OCI-LY1 (cell line): ENCODE measurements at regions not wholly inside any gene's neighbourhood (a gene's known extent, or its start where the extent isn't known, plus 50 kb on each side); places are given as distances from the start of the nearest gene placed in this dataset.
"Not testable (repeated sequence)": the region's sequence is repeated elsewhere in the genome, so short reads cannot be mapped to it uniquely, and the experiment has no call there.

Experiments
- H2AFZ ChIP-seq: fragments of 200-600 bp; sonication (generic), shearing (Covaris generic); 2 replicates; pipeline ENCODE4 v1.6.0; 2014; ENCODE audit warnings: antibody characterized with exemption, mild to moderate bottlenecking, low read length
- H3F3A ChIP-seq: fragments of 200-600 bp; sonication (generic), shearing (Covaris generic); 2 replicates; pipeline ENCODE4 v1.6.0; 2014; ENCODE audit warnings: mild to moderate bottlenecking, antibody characterized with exemption, low read length, moderate library complexity; ENCODE audit not compliant: insufficient read depth
- H3K27ac ChIP-seq: fragments of 200-600 bp; sonication (generic); 2 replicates; pipeline ENCODE4 v1.5.1; 2014; ENCODE audit warnings: low read length, mixed run types, mild to moderate bottlenecking, low read depth; ENCODE audit not compliant: poor library complexity, severe bottlenecking
- H3K27me3 ChIP-seq: fragments of 200-600 bp; sonication (generic); 2 replicates; pipeline ENCODE4 v1.6.0; 2014; ENCODE audit warnings: antibody characterized with exemption, mild to moderate bottlenecking, low read length, moderate library complexity; ENCODE audit not compliant: insufficient read depth
- H3K36me3 ChIP-seq: fragments of 200-600 bp; sonication (generic); 2 replicates; pipeline ENCODE4 v1.6.1; 2014; ENCODE audit warnings: mild to moderate bottlenecking, antibody characterized with exemption, low read length, moderate library complexity, mixed read lengths; ENCODE audit not compliant: insufficient read depth
- H3K4me1 ChIP-seq: fragments of 200-600 bp; sonication (generic); 2 replicates; pipeline ENCODE4 v1.5.1; 2014; ENCODE audit warnings: mild to moderate bottlenecking, low read length, moderate library complexity; ENCODE audit not compliant: insufficient read depth, severe bottlenecking
- H3K4me2 ChIP-seq: fragments of 200-600 bp; sonication (generic), shearing (Covaris generic); 2 replicates; pipeline ENCODE4 v1.6.1; 2014; ENCODE audit warnings: low read length
- H3K4me3 ChIP-seq: fragments of 200-600 bp; sonication (generic); 2 replicates; pipeline ENCODE4 v1.5.1; 2014; ENCODE audit warnings: low read length, low read depth, mild to moderate bottlenecking, mixed read lengths; ENCODE audit not compliant: poor library complexity, severe bottlenecking
- H3K79me2 ChIP-seq: fragments of 200-600 bp; shearing (Covaris generic); 2 replicates; pipeline ENCODE4 v1.6.1; 2016; ENCODE audit warnings: mixed run types, low read length, mixed read lengths; ENCODE audit not compliant: insufficient read depth
- H3K9ac ChIP-seq: fragments of 200-600 bp; sonication (generic), shearing (Covaris generic); 2 replicates; pipeline ENCODE4 v1.6.1; 2014; ENCODE audit warnings: mild to moderate bottlenecking, low read length, mixed read lengths
- H3K9me2 ChIP-seq: fragments of 200-600 bp; sonication (generic), shearing (Covaris generic); 2 replicates; pipeline ENCODE4 v1.6.1; 2014; ENCODE audit warnings: low read depth, mild to moderate bottlenecking, low read length, mixed read lengths
- H3K9me3 ChIP-seq: fragments of 200-600 bp; shearing (Covaris generic); 2 replicates; pipeline ENCODE4 v1.6.1; 2014; ENCODE audit warnings: low read length, mixed read lengths
- H4K20me1 ChIP-seq: fragments of 200-600 bp; sonication (generic), shearing (Covaris generic); 2 replicates; pipeline ENCODE4 v1.6.0; 2016; ENCODE audit warnings: mild to moderate bottlenecking, low read length; ENCODE audit not compliant: insufficient read depth
- CTCF ChIP-seq: fragments of 200-600 bp; sonication (generic), shearing (Covaris generic); IDR thresholded peaks from 2 replicates; pipeline ENCODE4 v1.5.1; 2017; ENCODE audit warnings: mild to moderate bottlenecking, antibody characterized with exemption, low read length, moderate library complexity, mixed read lengths
- EZH2 ChIP-seq: fragments of 200-600 bp; sonication (generic), shearing (Covaris generic); IDR thresholded peaks from 2 replicates; pipeline ENCODE4 v1.8.0; 2017; ENCODE audit warnings: borderline replicate concordance, mixed run types, mild to moderate bottlenecking, antibody characterized with exemption, low read length, moderate library complexity, mixed read lengths

- no peak for TF ChIP-seq CTCF
- TF ChIP-seq EZH2 = no peak
- Histone ChIP-seq H3K9me2 (no peaks in the 10 kb centered on the region), H2AFZ (no peak overlapping the region), H3K9ac (no peak overlapping the region), H4K20me1 (no peaks in the 10 kb centered on the region), H3K4me3 (no peak overlapping the region), H3K27me3 (no peaks in the 10 kb centered on the region), H3K4me1 (peaks cover 2% of the 10 kb centered on the region), H3K79me2 (peaks cover 10% of the 10 kb centered on the region), H3F3A (no peaks in the 10 kb centered on the region), H3K9me3 (no peaks in the 10 kb centered on the region), H3K4me2 (no peak overlapping the region), H3K27ac (no peak overlapping the region), H3K36me3 (no peaks in the 10 kb centered on the region)
Observed at GRCh38 chr5:154702477-154702876, 52.7 kb upstream of the LARP1 start.

DNA sequence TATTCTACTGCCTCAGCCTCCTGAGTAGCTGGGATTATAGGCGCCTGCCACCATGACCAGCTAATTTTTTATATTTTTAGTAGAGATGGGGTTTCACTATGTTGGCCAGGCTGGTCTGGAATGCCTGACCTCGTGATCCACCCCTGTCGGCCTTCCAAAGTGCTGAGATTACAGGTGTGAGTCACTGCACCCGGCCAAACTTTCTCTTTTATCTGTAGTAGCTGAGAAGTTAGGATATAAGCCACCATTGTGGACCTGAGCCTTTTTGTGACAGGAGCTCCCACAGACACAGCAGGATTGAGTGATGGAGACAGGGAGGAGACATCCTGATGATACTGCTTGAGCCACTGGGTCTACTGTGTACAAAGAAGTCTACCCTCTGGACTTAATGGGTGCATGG lies 53.5 kb upstream of the LARP1 start:
- not testable (repeated sequence) for H3K27me3 ChIP-seq, H3K27ac ChIP-seq, H3K9ac ChIP-seq, H3K36me3 ChIP-seq, H3K9me3 ChIP-seq, H4K20me1 ChIP-seq, H3K79me2 ChIP-seq, H3K4me2 ChIP-seq, H3K9me2 ChIP-seq, H3K4me3 ChIP-seq, H3F3A ChIP-seq, H3K4me1 ChIP-seq, H2AFZ ChIP-seq

GRCh38 chr5:154701181-154701580 lies 54.0 kb upstream of the LARP1 start:
- no peaks in the 10 kb centered on the region for H3K9me2 ChIP-seq
- no peak overlapping the region for H3K4me3 ChIP-seq
- H3K27me3 ChIP-seq = no peaks in the 10 kb centered on the region
- no peak overlapping the region for H3K27ac ChIP-seq
- H3F3A ChIP-seq = no peaks in the 10 kb centered on the region
- H3K79me2 ChIP-seq = peaks cover 10% of the 10 kb centered on the region
- TF ChIP-seq CTCF (no peak), EZH2 (no peak)
- no peak overlapping the region for H3K9ac ChIP-seq
- H4K20me1 ChIP-seq = no peaks in the 10 kb centered on the region
- no peaks in the 10 kb centered on the region for H3K36me3 ChIP-seq
- H3K9me3 ChIP-seq = no peaks in the 10 kb centered on the region
- H3K4me2 ChIP-seq = no peak overlapping the region
- H3K4me1 ChIP-seq = peaks cover 13% of the 10 kb centered on the region
- no peak overlapping the region for H2AFZ ChIP-seq

DNA sequence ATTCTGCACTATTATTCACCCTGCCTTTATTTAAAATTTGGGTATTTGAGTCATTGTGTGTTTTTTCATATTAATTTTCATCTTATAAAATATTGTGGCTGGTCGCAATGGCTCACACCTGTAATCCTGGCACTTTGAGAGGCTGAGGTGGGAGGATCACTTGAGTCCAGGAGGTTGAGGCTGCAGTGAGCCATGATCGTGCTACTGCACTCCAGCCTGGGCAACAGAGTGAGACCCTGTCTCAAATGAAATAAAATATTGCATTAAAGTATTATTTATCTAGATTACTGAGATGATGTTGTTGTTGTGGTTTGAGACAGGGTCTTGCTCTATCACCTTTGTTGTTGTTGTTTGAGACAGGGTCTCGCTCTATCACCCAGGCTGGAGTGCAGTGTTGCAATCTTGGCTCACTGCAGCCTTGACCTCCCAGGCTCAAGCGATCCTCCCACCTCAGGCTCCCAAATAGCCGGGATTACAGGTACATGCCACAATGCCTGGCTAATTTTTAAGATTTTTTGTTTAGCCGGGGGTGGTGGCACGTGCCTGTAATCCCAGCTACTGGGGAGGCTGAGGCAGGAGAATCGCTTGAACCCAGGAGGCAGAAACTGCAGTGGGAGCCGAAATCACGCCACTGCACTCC lies 54.8 kb upstream of the LARP1 start:
- not testable (repeated sequence) for H3F3A ChIP-seq, H3K36me3 ChIP-seq, H4K20me1 ChIP-seq, H3K79me2 ChIP-seq, H3K27me3 ChIP-seq, H3K9me3 ChIP-seq, H3K9me2 ChIP-seq, H3K27ac ChIP-seq, H3K4me2 ChIP-seq, H3K9ac ChIP-seq, H2AFZ ChIP-seq, H3K4me3 ChIP-seq
- peaks cover 13% of the 10 kb centered on the region for H3K4me1 ChIP-seq
